ENCODE measurements at regions not wholly inside any gene's neighbourhood (a gene's known extent, or its start where the extent isn't known, plus 50 kb on each side); places are given as distances from the start of the nearest gene placed in this dataset.
A peak's percentile ranks its signal among the peaks of the same experiment; 100 is the strongest.

DNA sequence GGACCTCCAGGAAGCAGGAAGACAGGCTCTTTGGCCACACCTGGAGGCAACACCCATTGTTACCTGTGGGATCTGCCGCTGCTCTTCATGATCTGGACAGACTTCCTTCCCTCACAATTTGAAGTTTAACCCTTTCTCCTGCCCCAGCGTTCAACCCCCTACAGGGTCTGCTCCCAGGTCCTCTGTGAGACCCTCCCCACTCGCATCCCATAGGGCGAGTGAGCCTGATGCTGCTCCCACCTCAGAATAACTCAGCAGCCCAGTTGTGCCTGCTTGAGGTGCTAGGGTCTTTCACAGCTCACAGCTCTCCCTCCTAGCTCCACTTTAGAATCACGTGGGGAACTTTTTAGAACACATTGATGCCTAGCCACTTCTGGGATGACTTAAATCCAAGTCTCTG is 61.8 kb upstream of the C10orf90 start:
- H3K27me3 ChIP-seq: no peaks in the 10 kb centered on the region
- WGBS, 2 donors: 50 to 55% methylated on average over 4 to 5 of the region's 5 CpGs
- no peak overlapping the region for H3K4me3 ChIP-seq
- intact Hi-C loops (cut with DNase I): no loop called here
- TF ChIP-seq, protein P1, sequence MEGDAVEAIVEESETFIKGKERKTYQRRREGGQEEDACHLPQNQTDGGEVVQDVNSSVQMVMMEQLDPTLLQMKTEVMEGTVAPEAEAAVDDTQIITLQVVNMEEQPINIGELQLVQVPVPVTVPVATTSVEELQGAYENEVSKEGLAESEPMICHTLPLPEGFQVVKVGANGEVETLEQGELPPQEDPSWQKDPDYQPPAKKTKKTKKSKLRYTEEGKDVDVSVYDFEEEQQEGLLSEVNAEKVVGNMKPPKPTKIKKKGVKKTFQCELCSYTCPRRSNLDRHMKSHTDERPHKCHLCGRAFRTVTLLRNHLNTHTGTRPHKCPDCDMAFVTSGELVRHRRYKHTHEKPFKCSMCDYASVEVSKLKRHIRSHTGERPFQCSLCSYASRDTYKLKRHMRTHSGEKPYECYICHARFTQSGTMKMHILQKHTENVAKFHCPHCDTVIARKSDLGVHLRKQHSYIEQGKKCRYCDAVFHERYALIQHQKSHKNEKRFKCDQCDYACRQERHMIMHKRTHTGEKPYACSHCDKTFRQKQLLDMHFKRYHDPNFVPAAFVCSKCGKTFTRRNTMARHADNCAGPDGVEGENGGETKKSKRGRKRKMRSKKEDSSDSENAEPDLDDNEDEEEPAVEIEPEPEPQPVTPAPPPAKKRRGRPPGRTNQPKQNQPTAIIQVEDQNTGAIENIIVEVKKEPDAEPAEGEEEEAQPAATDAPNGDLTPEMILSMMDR (IDR thresholded peaks at IDR 0.05): no peak
- no peak for TF ChIP-seq POLR2A (IDR thresholded peaks at IDR 0.05)
- H3K36me3 ChIP-seq: no peaks in the 10 kb centered on the region
- no peak overlapping the region for H3K27ac ChIP-seq
- DNase-seq: no peak
- peaks cover 8 to 28% (median 22%) of the 10 kb centered on the region in 3 donors for H3K4me1 ChIP-seq
- no peaks in the 10 kb centered on the region for H3K9me3 ChIP-seq

DNA sequence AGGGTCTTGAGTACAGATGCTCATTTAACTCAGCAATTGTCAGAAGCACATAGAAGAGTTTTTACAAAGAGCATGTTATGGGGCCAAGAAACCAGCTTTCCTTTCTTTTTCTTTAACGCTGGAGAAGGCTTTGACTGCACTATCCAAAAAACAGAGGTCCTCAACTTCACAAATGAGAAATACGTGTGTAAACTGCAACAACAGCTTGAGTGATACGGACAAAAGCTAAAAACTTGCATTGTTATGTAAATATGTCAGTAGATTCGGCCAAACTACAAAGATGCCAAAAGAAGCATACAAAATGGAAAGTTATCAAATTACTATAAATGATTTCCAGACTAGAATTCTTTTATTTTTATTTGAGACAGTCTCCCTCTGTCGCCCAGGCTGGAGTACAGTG is 62.4 kb upstream of the C10orf90 start:
- H3K27ac ChIP-seq: no peak overlapping the region
- no peaks in the 10 kb centered on the region for H3K9me3 ChIP-seq
- H3K27me3 ChIP-seq: peaks cover 0 to under 1% (median 0%) of the 10 kb centered on the region in 4 donors
- no peaks in the 10 kb centered on the region for H3K36me3 ChIP-seq
- no peak for DNase-seq
- H3K4me1 ChIP-seq: peaks cover 8 to 28% (median 22%) of the 10 kb centered on the region in 3 donors
- no peak overlapping the region for H3K4me3 ChIP-seq
- intact Hi-C loops (cut with DNase I): no loop called here
- 51 to 55% methylated on average over 5 of the region's 5 CpGs for WGBS, 2 donors
- TF ChIP-seq, protein P1 (IDR thresholded peaks at IDR 0.05): no peak
- TF ChIP-seq POLR2A (IDR thresholded peaks at IDR 0.05): no peak

DNA sequence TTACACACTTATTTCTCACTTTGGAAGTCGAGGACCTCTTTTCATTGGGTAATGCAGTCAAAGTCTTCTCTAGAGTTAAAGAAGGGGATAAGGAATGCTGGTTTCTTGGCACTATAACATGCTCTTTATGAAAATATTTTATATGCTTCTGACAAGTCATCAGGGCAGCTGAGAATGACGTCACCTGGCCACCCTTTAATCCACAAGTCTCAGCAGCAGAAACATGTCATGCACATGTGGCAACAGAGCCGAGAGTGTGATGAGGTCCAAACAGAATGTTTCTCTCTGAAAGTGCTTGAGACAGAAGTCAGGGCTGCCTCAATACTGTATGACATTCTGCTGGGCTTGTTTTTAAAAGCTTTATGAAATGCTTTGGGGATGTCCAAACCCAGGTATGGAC is 63.5 kb upstream of the C10orf90 start:
- no peaks in the 10 kb centered on the region for H3K36me3 ChIP-seq
- intact Hi-C loops (cut with DNase I): no loop called here
- 29 to 37% methylated on average over 3 of the region's 3 CpGs for WGBS, 2 donors
- peaks cover 0 to 6% (median 0%) of the 10 kb centered on the region in 4 donors for H3K27me3 ChIP-seq
- DNase-seq: no peak
- no peak overlapping the region for H3K4me3 ChIP-seq
- H3K9me3 ChIP-seq: no peaks in the 10 kb centered on the region
- H3K4me1 ChIP-seq: peaks cover 8 to 28% (median 22%) of the 10 kb centered on the region in 3 donors
- no peak overlapping the region for H3K27ac ChIP-seq
- TF ChIP-seq, protein P1 (IDR thresholded peaks at IDR 0.05): no peak
- no peak for TF ChIP-seq POLR2A (IDR thresholded peaks at IDR 0.05)

DNA sequence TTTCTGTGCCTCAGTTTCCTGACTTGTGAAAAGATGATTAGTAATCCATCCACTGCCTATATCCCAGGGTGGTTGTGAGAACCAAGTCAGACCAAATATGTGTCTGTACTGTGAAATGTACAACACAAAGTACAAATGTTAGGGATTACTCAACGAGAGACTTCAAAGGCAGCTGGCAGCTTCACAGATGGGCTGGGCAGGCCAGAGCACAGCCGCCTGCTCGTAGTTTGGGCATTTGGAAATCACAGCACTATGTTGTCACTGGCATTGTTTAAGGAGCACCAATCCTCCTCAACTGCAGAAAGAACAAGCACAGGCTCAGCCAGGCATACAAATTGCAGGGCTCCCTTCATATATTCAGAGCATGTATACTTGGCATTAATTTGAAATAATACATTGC is 64.5 kb upstream of the C10orf90 start:
- TF ChIP-seq POLR2A (IDR thresholded peaks at IDR 0.05): no peak
- Histone ChIP-seq H3K36me3 (no peaks in the 10 kb centered on the region), H3K27ac (peak overlapping the region in 1 of 4 donors; percentile 39), H3K27me3 (peaks cover 0 to 6% (median 0%) of the 10 kb centered on the region in 4 donors), H3K9me3 (no peaks in the 10 kb centered on the region), H3K4me3 (no peak overlapping the region), H3K4me1 (peaks cover 8 to 28% (median 22%) of the 10 kb centered on the region in 3 donors)
- WGBS, 2 donors: 5 to 51% methylated on average over 3 of the region's 3 CpGs
- intact Hi-C loops (cut with DNase I): no loop called here
- no peak for DNase-seq

DNA sequence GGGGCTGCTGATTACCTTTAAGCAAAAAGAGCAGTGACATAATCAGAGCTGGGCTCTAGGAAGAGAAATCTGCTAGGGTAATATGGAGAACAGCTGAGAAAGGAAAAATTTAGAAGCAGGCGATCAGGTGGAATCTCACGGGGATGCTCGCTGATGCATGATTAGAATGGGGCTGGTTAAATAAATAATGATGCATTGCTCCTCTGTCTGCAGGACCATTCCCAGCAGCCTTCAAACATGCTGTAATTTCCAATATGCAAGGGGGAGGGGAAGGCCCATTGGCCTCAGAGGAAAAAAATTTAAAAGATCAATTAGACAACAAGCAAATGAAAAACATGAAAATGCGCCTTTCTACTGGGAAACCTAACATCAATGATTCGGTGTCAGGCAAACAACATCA is 65.6 kb upstream of the C10orf90 start:
- Histone ChIP-seq H3K27me3 (peaks cover 0 to 6% (median 0%) of the 10 kb centered on the region in 4 donors), H3K36me3 (no peaks in the 10 kb centered on the region), H3K4me1 (peaks cover 8 to 28% (median 22%) of the 10 kb centered on the region in 3 donors), H3K27ac (no peak overlapping the region), H3K9me3 (no peaks in the 10 kb centered on the region), H3K4me3 (no peak overlapping the region)
- no peak for DNase-seq
- intact Hi-C loops (cut with DNase I): no loop called here
- no peak for TF ChIP-seq POLR2A (IDR thresholded peaks at IDR 0.05)
- TF ChIP-seq, protein P1 (IDR thresholded peaks at IDR 0.05): no peak
- 92 to 95% methylated on average over 5 of the region's 5 CpGs for WGBS, 2 donors

DNA sequence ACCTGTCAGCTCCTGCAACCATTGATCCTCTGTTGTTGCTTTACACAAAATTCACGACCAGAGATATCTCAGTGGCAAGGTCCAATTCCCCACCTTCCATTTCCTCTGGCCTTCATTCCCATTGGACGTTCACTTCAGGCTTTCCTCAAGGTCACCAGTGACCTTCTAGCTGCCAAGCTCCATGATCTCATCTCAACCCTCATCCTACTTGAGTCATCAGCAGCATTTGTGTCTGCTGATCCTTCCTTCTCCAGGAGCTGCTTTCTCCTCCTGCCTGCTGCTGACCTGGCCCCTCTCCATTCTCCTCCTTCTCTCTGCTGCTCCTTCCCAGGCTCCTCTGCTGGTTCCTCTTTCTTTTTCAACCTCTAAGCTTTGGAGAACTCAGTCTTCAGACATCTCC is 66.2 kb upstream of the C10orf90 start:
- no peak for TF ChIP-seq POLR2A (IDR thresholded peaks at IDR 0.05)
- TF ChIP-seq, protein P1 (IDR thresholded peaks at IDR 0.05): no peak
- Histone ChIP-seq H3K9me3 (no peaks in the 10 kb centered on the region), H3K27ac (no peak overlapping the region), H3K36me3 (no peaks in the 10 kb centered on the region), H3K4me1 (peaks cover 8 to 28% (median 19%) of the 10 kb centered on the region in 3 donors), H3K27me3 (peaks cover 0 to 6% (median 0%) of the 10 kb centered on the region in 4 donors), H3K4me3 (no peak overlapping the region)
- DNase-seq: no peak
- intact Hi-C loops (cut with DNase I): no loop called here
- WGBS, 2 donors: 43 to 66% methylated on average over 2 of the region's 2 CpGs
